Lower leg skin (tissue), 4 donors: ENCODE measurements at regions not wholly inside any gene's neighbourhood (a gene's known extent, or its start where the extent isn't known, plus 50 kb on each side); places are given as distances from the start of the nearest gene placed in this dataset.

Experiments
- DNase-seq, 2 donors: peaks; one replicate each; pipeline ENCODE4 v3.0.0-alpha.2; 2019; ENCODE audit warnings: low spot score in 2 of 2
- H3K4me3 ChIP-seq: fragments of 200-600 bp; sonication (generic); 2 replicates; pipeline ENCODE4 v1.5.1; 2017; ENCODE audit warnings: mild to moderate bottlenecking, low read depth; ENCODE audit not compliant: poor library complexity, severe bottlenecking
- POLR2A ChIP-seq, 2 donors: fragments of 450-650 bp; IDR thresholded peaks; one replicate each; pipeline ENCODE4 v1.6.1; 2016 to 2017; ENCODE audit warnings: antibody characterized with exemption in 2 of 2, mild to moderate bottlenecking in 1 of 2, moderate library complexity in 1 of 2
- WGBS, 2 donors: methylation state at CpG; one replicate each; pipeline ENCODE4 v1.1.5; 2018; 5-methylcytosine and 5-hydroxymethylcytosine counted together
- intact Hi-C: fragments of 100-400 bp; cut with DNase I; formaldehyde crosslinking; loops from one replicate; pipeline ENCODE4 v1.15.0; 2023; ENCODE audit warnings: low total_unique reads
- TF ChIP-seq, protein P1 (sequence below), 3 donors: fragments of 450-650 bp; IDR thresholded peaks; one replicate each; pipeline ENCODE4 v1.5.1; 2016; ENCODE audit warnings: antibody characterized with exemption in 3 of 3, mild to moderate bottlenecking in 3 of 3, moderate library complexity in 2 of 3

- 84 to 94% methylated on average over 5 of the region's 5 CpGs for WGBS, 2 donors
- no peak for TF ChIP-seq POLR2A (IDR thresholded peaks at IDR 0.05)
- TF ChIP-seq, protein P1, sequence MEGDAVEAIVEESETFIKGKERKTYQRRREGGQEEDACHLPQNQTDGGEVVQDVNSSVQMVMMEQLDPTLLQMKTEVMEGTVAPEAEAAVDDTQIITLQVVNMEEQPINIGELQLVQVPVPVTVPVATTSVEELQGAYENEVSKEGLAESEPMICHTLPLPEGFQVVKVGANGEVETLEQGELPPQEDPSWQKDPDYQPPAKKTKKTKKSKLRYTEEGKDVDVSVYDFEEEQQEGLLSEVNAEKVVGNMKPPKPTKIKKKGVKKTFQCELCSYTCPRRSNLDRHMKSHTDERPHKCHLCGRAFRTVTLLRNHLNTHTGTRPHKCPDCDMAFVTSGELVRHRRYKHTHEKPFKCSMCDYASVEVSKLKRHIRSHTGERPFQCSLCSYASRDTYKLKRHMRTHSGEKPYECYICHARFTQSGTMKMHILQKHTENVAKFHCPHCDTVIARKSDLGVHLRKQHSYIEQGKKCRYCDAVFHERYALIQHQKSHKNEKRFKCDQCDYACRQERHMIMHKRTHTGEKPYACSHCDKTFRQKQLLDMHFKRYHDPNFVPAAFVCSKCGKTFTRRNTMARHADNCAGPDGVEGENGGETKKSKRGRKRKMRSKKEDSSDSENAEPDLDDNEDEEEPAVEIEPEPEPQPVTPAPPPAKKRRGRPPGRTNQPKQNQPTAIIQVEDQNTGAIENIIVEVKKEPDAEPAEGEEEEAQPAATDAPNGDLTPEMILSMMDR (IDR thresholded peaks at IDR 0.05) = no peak
- no peak overlapping the region for H3K4me3 ChIP-seq
- no peak for DNase-seq
- intact Hi-C loops = no loop called here
Measured at GRCh38 chr13:63086286-63086685, 1670.6 kb upstream of the PCDH20 start.

DNA sequence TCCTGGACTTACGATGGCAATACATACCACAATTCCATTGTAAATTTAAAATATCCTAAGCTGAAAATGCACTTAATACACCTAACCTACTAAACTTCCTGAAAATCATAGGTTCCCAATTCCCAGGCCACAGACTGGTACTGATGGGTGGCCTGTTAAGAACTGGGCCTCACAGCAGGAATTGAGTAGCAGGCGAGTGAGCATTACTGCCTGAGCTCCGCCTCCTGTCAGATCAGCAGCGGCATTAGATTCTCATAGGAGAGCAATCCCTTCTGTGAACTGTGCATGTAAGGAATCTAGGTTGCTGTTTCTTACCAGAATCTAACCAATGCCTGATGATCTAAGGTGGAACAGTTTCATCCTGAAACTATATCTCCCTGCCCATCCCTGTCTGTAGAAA lies 1670.2 kb upstream of the PCDH20 start:
- WGBS, 2 donors = 74 to 85% methylated on average over 4 of the region's 4 CpGs

GRCh38 chr13:63081400-63082014 lies 1665.9 kb upstream of the PCDH20 start:
- intact Hi-C loops = no loop called here
- TF ChIP-seq, protein P1 (IDR thresholded peaks at IDR 0.05) = no peak
- no peak for TF ChIP-seq POLR2A (IDR thresholded peaks at IDR 0.05)
- no peak for DNase-seq
- 91 to 98% methylated on average over 2 of the region's 2 CpGs for WGBS, 2 donors
- no peak overlapping the region for H3K4me3 ChIP-seq

More for the DNA sequence above, 1670.2 kb upstream of the PCDH20 start:
- H3K4me3 ChIP-seq = no peak overlapping the region
- no peak for DNase-seq
- intact Hi-C loops = no loop called here
- no peak for TF ChIP-seq POLR2A (IDR thresholded peaks at IDR 0.05)
- TF ChIP-seq, protein P1 (IDR thresholded peaks at IDR 0.05) = no peak

- TF ChIP-seq, protein P1 (IDR thresholded peaks at IDR 0.05) = no peak
- TF ChIP-seq POLR2A (IDR thresholded peaks at IDR 0.05) = no peak
- no peak for DNase-seq
- intact Hi-C loops = no loop called here
- H3K4me3 ChIP-seq = no peak overlapping the region
Measured at GRCh38 chr13:63075126-63075525, 1659.5 kb upstream of the PCDH20 start.

DNA sequence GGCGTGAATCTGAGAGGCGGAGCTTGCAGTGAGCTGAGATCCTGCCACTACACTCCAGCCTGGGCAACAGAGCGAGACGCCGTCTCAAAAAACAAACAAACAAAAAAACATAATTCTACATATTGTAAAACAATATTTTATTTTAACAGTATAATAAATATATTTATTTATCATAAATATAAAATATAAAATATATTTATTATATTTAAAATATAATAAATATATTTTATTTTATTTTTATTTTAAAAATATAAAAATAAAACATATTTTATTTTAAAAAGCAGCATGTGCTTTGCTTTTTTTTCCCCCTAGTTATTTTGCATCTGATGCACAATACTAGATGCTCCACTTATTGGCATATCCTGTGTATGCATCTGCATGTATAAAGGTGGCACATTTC lies 1634.6 kb upstream of the PCDH20 start:
- DNase-seq = no peak
- H3K4me3 ChIP-seq = no peak overlapping the region
- WGBS, 2 donors = 95 to 98% methylated on average over 5 of the region's 5 CpGs
- intact Hi-C loops = no loop called here
- TF ChIP-seq, protein P1 (IDR thresholded peaks at IDR 0.05) = no peak
- TF ChIP-seq POLR2A (IDR thresholded peaks at IDR 0.05) = no peak

DNA sequence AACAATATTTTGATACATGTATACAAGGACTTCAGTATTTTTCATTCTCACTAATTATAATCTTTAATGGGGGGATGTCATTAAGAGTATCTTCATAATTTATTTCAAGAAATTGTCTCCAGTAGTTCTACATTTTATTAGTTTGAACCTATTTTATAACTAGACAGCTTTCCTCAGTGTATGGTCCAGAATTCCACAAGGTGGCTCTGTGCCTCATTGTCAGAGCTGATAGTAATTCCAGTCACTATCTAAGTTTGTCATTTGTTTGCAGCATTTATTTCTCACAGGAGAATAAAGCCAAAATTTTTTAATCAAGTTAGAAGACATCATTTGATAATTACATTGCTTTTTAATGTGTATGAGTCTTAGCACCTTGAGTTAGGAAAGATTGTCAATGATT lies 1633.0 kb upstream of the PCDH20 start:
- TF ChIP-seq POLR2A (IDR thresholded peaks at IDR 0.05) = no peak
- TF ChIP-seq, protein P1 (IDR thresholded peaks at IDR 0.05) = no peak
- no peak for DNase-seq
- intact Hi-C loops = no loop called here
- no peak overlapping the region for H3K4me3 ChIP-seq
